HUES48 (cell line): ENCODE measurements at regions not wholly inside any gene's neighbourhood (a gene's known extent, or its start where the extent isn't known, plus 50 kb on each side); places are given as distances from the start of the nearest gene placed in this dataset.

ENCODE experiments used
- H3K27ac ChIP-seq: one replicate; pipeline ENCODE4 v1.7.0; 2013; ENCODE audit warnings: low read depth, low read length, inconsistent platforms
- H3K27me3 ChIP-seq: 2 replicates; pipeline ENCODE4 v1.6.1; 2013; ENCODE audit warnings: mild to moderate bottlenecking, low read length; ENCODE audit not compliant: control insufficient read depth, insufficient read depth
- H3K36me3 ChIP-seq: 2 replicates; pipeline ENCODE4 v1.6.1; 2013; ENCODE audit warnings: low read length; ENCODE audit not compliant: control insufficient read depth, insufficient read depth
- H3K4me1 ChIP-seq: 2 replicates; pipeline ENCODE4 v1.6.1; 2013; ENCODE audit warnings: mild to moderate bottlenecking, low read length; ENCODE audit not compliant: control insufficient read depth, insufficient read depth
- H3K4me3 ChIP-seq: 2 replicates; pipeline ENCODE4 v1.5.1; 2013; ENCODE audit warnings: mild to moderate bottlenecking, low read depth, low read length
- H3K9ac ChIP-seq: 2 replicates; pipeline ENCODE4 v1.6.1; 2013; ENCODE audit warnings: mild to moderate bottlenecking, low read depth, low read length, moderate library complexity
- H3K9me3 ChIP-seq: 2 replicates; pipeline ENCODE4 v1.6.1; 2013; ENCODE audit warnings: low read length; ENCODE audit not compliant: control insufficient read depth, insufficient read depth

- Histone ChIP-seq H3K9me3 (no peaks in the 10 kb centered on the region), H3K9ac (no peak overlapping the region), H3K27me3 (no peaks in the 10 kb centered on the region), H3K4me1 (no peaks in the 10 kb centered on the region), H3K27ac (no peak overlapping the region), H3K4me3 (no peak overlapping the region), H3K36me3 (no peaks in the 10 kb centered on the region)
Observed at GRCh38 chr12:43098071-43098470, 453.9 kb downstream of the ADAMTS20 start.

GRCh38 chr12:43097471-43097870 is 454.5 kb downstream of the ADAMTS20 start:
- Histone ChIP-seq H3K9ac (no peak overlapping the region), H3K27ac (no peak overlapping the region), H3K4me3 (no peak overlapping the region), H3K9me3 (no peaks in the 10 kb centered on the region), H3K27me3 (no peaks in the 10 kb centered on the region), H3K36me3 (no peaks in the 10 kb centered on the region), H3K4me1 (no peaks in the 10 kb centered on the region)

GRCh38 chr12:43095669-43096280 is 456.2 kb downstream of the ADAMTS20 start:
- H3K36me3 ChIP-seq: no peaks in the 10 kb centered on the region
- H3K27me3 ChIP-seq: no peaks in the 10 kb centered on the region
- H3K27ac ChIP-seq: no peak overlapping the region

GRCh38 chr12:43094886-43095575 is 457.0 kb downstream of the ADAMTS20 start:
- Histone ChIP-seq H3K27ac (no peak overlapping the region), H3K27me3 (no peaks in the 10 kb centered on the region), H3K9ac (no peak overlapping the region), H3K9me3 (0 out of 2 replicates have a peak, but pooled peaks cover under 1% of the 10 kb centered on the region), H3K4me3 (no peak overlapping the region), H3K36me3 (no peaks in the 10 kb centered on the region), H3K4me1 (no peaks in the 10 kb centered on the region)

More at GRCh38 chr12:43095669-43096280, 456.2 kb downstream of the ADAMTS20 start:
- no peaks in the 10 kb centered on the region for H3K9me3 ChIP-seq
- H3K4me3 ChIP-seq: no peak overlapping the region
- H3K4me1 ChIP-seq: no peaks in the 10 kb centered on the region
- H3K9ac ChIP-seq: no peak overlapping the region

- H3K27me3 ChIP-seq: no peaks in the 10 kb centered on the region
- no peak overlapping the region for H3K4me3 ChIP-seq
- no peaks in the 10 kb centered on the region for H3K4me1 ChIP-seq
- H3K27ac ChIP-seq: no peak overlapping the region
- no peak overlapping the region for H3K9ac ChIP-seq
- peaks cover 8% of the 10 kb centered on the region; the same call in 1 of the 2 replicates for H3K9me3 ChIP-seq
- no peaks in the 10 kb centered on the region for H3K36me3 ChIP-seq
Observed at GRCh38 chr12:43090981-43091380, 461.0 kb downstream of the ADAMTS20 start.

GRCh38 chr12:43087195-43088091 is 464.6 kb downstream of the ADAMTS20 start:
- Histone ChIP-seq H3K27ac (no peak overlapping the region), H3K9me3 (peaks cover 22% of the 10 kb centered on the region), H3K4me3 (no peak overlapping the region), H3K36me3 (no peaks in the 10 kb centered on the region), H3K27me3 (no peaks in the 10 kb centered on the region), H3K9ac (no peak overlapping the region), H3K4me1 (no peaks in the 10 kb centered on the region)

- Histone ChIP-seq H3K36me3 (no peaks in the 10 kb centered on the region), H3K4me3 (no peak overlapping the region), H3K9me3 (0 out of 2 replicates have a peak, but pooled peaks cover 4% of the 10 kb centered on the region), H3K27me3 (no peaks in the 10 kb centered on the region), H3K4me1 (peaks cover 8% of the 10 kb centered on the region; the same call in 1 of the 2 replicates), H3K9ac (no peak overlapping the region), H3K27ac (no peak overlapping the region)
Observed at GRCh38 chr12:43079476-43079875, 472.5 kb downstream of the ADAMTS20 start.

- Histone ChIP-seq H3K4me1 (peaks cover 8% of the 10 kb centered on the region; the same call in 1 of the 2 replicates), H3K9me3 (0 out of 2 replicates have a peak, but pooled peaks cover 4% of the 10 kb centered on the region), H3K9ac (no peak overlapping the region)
Observed at GRCh38 chr12:43078976-43079375, 473.0 kb downstream of the ADAMTS20 start.

GRCh38 chr12:43072431-43072830 is 479.6 kb downstream of the ADAMTS20 start:
- H3K4me3 ChIP-seq: no peak overlapping the region
- H3K9me3 ChIP-seq: no peaks in the 10 kb centered on the region
- H3K27ac ChIP-seq: no peak overlapping the region
- no peak overlapping the region for H3K9ac ChIP-seq
- H3K36me3 ChIP-seq: no peaks in the 10 kb centered on the region
- H3K27me3 ChIP-seq: no peaks in the 10 kb centered on the region
- H3K4me1 ChIP-seq: no peaks in the 10 kb centered on the region

More at GRCh38 chr12:43078976-43079375, 473.0 kb downstream of the ADAMTS20 start:
- Histone ChIP-seq H3K4me3 (no peak overlapping the region), H3K27me3 (no peaks in the 10 kb centered on the region), H3K27ac (no peak overlapping the region), H3K36me3 (no peaks in the 10 kb centered on the region)

- no peaks in the 10 kb centered on the region for H3K27me3 ChIP-seq
- H3K27ac ChIP-seq: no peak overlapping the region
- no peak overlapping the region for H3K4me3 ChIP-seq
- no peaks in the 10 kb centered on the region for H3K9me3 ChIP-seq
- H3K4me1 ChIP-seq: no peaks in the 10 kb centered on the region
- no peaks in the 10 kb centered on the region for H3K36me3 ChIP-seq
- H3K9ac ChIP-seq: no peak overlapping the region
Observed at GRCh38 chr12:43069768-43070221, 480.2 kb upstream of the PRICKLE1 start.
